Psoas muscle (tissue), 7 donors: ENCODE measurements at regions not wholly inside any gene's neighbourhood (a gene's known extent, or its start where the extent isn't known, plus 50 kb on each side); places are given as distances from the start of the nearest gene placed in this dataset.

Experiments
- ATAC-seq, 4 donors: fragments of 200-7000 bp; cut with Tn5 transposase; one replicate each; pipeline ENCODE4 v1.9.1; 2020; ENCODE audit warnings: moderate library complexity in 3 of 4, mild to moderate bottlenecking in 2 of 4
- DNase-seq, 2 donors: peaks; one replicate each; pipeline ENCODE4 v3.0.0-alpha.2; 2020
- H3K27ac ChIP-seq: fragments of 200-600 bp; one replicate; pipeline ENCODE4 v1.8.0; 2022
- H3K27me3 ChIP-seq, 3 donors: fragments of 200-600 bp in 1 of 3; one replicate each; pipeline versions ENCODE4 v1.6.1 to v1.8.0; 2013 to 2022; ENCODE audit warnings: low read length in 2 of 3, mild to moderate bottlenecking in 2 of 3, moderate library complexity in 1 of 3; ENCODE audit not compliant: insufficient read depth in 3 of 3
- H3K36me3 ChIP-seq, 2 donors: fragments of 200-600 bp in 1 of 2; one replicate each; pipeline versions ENCODE4 v1.6.1 to v1.8.0; 2013 to 2022; ENCODE audit warnings: low read depth in 1 of 2, mild to moderate bottlenecking in 1 of 2, moderate library complexity in 1 of 2; ENCODE audit not compliant: insufficient read depth in 1 of 2
- H3K4me1 ChIP-seq: fragments of 200-600 bp; one replicate; pipeline ENCODE4 v1.8.0; 2022
- H3K4me3 ChIP-seq: fragments of 200-600 bp; one replicate; pipeline ENCODE4 v1.8.0; 2022; ENCODE audit warnings: mild to moderate bottlenecking
- H3K9me3 ChIP-seq: fragments of 200-600 bp; one replicate; pipeline ENCODE4 v1.8.0; 2022
- WGBS, 3 donors: extraction: QIAGEN DNeasy Blood & Tissue Kit; methylation state at CpG; one replicate each; pipeline versions ENCODE4 v1.1.6 to v1.1.7; 2013; 5-methylcytosine and 5-hydroxymethylcytosine counted together
- intact Hi-C, 2 donors: fragments of 100-400 bp; cut with DNase I; formaldehyde crosslinking; loops; one replicate each; pipeline versions ENCODE4 v1.11.0 to v1.14.2; 2022
- TF ChIP-seq, protein P1 (sequence below): fragments of 200-600 bp; IDR thresholded peaks from one replicate; pipeline ENCODE4 v1.8.0; 2022; ENCODE audit warnings: antibody characterized with exemption
- donor health status: healthy with polysubstance abuse.
- donor health status: DM: no; HTN: no; CAD: no; lungs with moderate emphysema.
- donor health status: Bipolar disorder and iron deficiency.
- donor health status: healthy.
- donor health status: DM: yes; HTN: yes; CAD: no.
- donor health status: DM: no; HTN: no; CAD: no.
- donor health status: DM: yes; HTN: yes; CAD: no.

DNA sequence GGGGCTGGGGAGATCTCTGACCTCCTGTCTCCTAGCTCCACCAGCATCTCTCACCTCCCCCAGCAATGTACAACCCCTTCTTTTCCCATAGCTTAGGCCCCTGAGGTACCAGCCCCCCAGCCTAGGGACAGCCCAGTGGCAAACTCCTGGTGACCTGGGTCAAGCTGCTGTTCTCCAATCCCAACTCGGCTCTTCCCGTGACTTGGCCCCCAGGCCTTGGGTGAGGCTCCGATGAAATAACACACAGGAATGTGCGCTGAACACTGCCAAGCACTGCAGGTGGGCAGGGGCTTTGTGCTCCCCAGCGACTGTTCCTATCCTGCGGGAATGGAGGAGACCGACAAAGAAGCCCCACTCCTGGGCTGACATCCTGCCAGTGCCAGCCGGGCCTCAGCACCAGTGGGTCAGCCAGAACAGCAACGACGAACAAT lies 63.7 kb upstream of the AMZ2 start:
- H3K4me3 ChIP-seq: no peak overlapping the region
- intact Hi-C loops: no loop called here
- TF ChIP-seq, protein P1, sequence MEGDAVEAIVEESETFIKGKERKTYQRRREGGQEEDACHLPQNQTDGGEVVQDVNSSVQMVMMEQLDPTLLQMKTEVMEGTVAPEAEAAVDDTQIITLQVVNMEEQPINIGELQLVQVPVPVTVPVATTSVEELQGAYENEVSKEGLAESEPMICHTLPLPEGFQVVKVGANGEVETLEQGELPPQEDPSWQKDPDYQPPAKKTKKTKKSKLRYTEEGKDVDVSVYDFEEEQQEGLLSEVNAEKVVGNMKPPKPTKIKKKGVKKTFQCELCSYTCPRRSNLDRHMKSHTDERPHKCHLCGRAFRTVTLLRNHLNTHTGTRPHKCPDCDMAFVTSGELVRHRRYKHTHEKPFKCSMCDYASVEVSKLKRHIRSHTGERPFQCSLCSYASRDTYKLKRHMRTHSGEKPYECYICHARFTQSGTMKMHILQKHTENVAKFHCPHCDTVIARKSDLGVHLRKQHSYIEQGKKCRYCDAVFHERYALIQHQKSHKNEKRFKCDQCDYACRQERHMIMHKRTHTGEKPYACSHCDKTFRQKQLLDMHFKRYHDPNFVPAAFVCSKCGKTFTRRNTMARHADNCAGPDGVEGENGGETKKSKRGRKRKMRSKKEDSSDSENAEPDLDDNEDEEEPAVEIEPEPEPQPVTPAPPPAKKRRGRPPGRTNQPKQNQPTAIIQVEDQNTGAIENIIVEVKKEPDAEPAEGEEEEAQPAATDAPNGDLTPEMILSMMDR: no peak
- no peaks in the 10 kb centered on the region for H3K27me3 ChIP-seq
- no peak overlapping the region for H3K27ac ChIP-seq
- ATAC-seq (no peak), DNase-seq (no peak)
- H3K4me1 ChIP-seq: no peaks in the 10 kb centered on the region
- H3K9me3 ChIP-seq: no peaks in the 10 kb centered on the region
- H3K36me3 ChIP-seq: no peaks in the 10 kb centered on the region
- WGBS, 3 donors: 69 to 72% (median 70%) methylated on average over 10 of the region's 10 CpGs

DNA sequence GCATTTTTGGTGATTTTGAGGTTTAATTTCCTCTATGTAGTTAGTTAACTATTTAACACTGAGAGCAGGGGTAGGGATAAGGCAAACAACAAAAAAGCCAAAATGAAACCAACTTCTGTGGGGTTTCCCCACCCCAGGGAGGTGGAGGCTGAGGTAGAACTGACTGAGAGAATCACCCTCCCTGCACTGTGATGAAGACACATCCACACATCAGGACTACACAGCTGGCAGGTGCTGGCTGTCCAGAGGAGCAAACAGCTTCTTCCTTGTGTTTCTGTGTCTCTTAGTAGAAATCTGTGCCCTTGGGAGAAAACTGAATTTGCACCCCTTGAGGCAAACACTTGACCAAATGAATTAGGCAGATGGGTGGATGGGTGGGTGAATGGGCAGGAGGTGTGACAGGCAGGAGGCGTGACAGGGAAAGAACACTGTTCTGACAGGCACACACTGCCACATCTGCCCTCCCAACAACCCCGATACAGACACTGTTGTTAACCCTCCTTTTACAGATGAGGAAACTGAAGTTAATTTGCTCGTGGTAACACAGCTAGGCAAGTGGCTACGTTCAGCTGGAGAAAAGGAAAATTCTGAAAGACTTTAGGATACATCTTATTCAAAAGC lies 62.9 kb upstream of the AMZ2 start:
- Histone ChIP-seq H3K9me3 (no peaks in the 10 kb centered on the region), H3K27me3 (no peaks in the 10 kb centered on the region), H3K36me3 (no peaks in the 10 kb centered on the region), H3K4me3 (no peak overlapping the region), H3K4me1 (no peaks in the 10 kb centered on the region), H3K27ac (no peak overlapping the region)
- ATAC-seq (no peak), DNase-seq (no peak)
- 88 to 93% (median 91%) methylated on average over 4 of the region's 4 CpGs for WGBS, 3 donors
- intact Hi-C loops: no loop called here
- TF ChIP-seq, protein P1: no peak

DNA sequence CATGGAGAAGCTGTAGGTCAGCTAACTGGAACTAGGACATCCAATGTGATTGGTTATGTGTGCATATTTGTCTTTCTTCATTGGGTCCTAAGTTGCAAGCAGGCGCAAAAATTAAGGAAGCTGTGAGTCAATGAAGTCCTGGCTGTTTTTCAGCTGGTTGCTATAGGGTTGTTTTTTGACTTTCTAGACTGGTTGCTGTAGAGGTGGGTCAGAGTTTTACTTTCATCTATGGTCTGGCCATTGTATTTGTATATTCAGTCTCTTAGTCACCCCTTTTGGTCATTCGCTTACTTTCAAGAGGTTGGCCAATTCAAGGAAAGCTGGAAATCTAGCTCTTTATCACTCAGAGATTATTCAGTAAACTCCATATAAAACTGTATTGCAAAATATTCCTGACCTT lies 62.0 kb upstream of the AMZ2 start:
- Histone ChIP-seq H3K4me1 (no peaks in the 10 kb centered on the region), H3K9me3 (no peaks in the 10 kb centered on the region), H3K27me3 (no peaks in the 10 kb centered on the region), H3K4me3 (no peak overlapping the region), H3K27ac (no peak overlapping the region), H3K36me3 (no peaks in the 10 kb centered on the region)
- no peak for ATAC-seq
- WGBS, 3 donors: 97 to 100% (median 100%) methylated on average over 2 of the region's 2 CpGs
- intact Hi-C loops: no loop called here
- TF ChIP-seq, protein P1: no peak
- no peak for DNase-seq

DNA sequence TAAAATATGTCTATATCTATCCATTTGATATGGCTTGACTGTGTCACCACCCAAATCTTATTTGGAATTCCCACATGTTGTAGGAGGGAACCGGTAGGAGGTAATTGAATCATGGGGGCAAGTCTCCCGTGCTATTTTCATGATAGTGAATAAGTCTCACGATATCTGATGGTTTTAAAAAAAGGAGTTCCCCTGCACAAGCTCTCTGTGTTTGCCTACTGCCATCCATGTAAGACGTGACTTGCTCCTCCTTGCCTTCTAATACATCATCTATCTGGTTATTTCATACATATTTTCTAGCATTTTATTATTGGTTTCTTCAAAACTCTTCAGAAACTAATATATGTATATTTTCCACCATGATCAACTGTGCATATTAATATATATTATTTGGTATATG lies 57.3 kb upstream of the AMZ2 start:
- Histone ChIP-seq H3K27me3 (peaks cover 0 to 7% (median 1%) of the 10 kb centered on the region in 3 donors), H3K4me1 (no peaks in the 10 kb centered on the region), H3K9me3 (no peaks in the 10 kb centered on the region), H3K4me3 (no peak overlapping the region), H3K36me3 (no peaks in the 10 kb centered on the region), H3K27ac (no peak overlapping the region)
- intact Hi-C loops: no loop called here
- WGBS, 3 donors: 84 to 88% (median 87%) methylated on average over 4 of the region's 4 CpGs
- DNase-seq (no peak), ATAC-seq (no peak)
- TF ChIP-seq, protein P1: no peak
